H1 (cell line): ENCODE measurements at regions not wholly inside any gene's neighbourhood (a gene's known extent, or its start where the extent isn't known, plus 50 kb on each side); places are given as distances from the start of the nearest gene placed in this dataset.

ENCODE experiments used
- CTCF ChIA-PET: fragments of 300-600 bp; sonication (Branson Sonifier 250); formaldehyde crosslinking; loops from one replicate; lab custom pipeline; 2021; ENCODE audit not compliant: partially characterized antibody; lab: Charles Lee
- POLR2A ChIA-PET: fragments of 300-600 bp; sonication (Branson Sonifier 250); formaldehyde crosslinking; loops from one replicate; lab custom pipeline; 2021; ENCODE audit warnings: inconsistent platforms; ENCODE audit not compliant: partially characterized antibody; lab: Charles Lee
- DNase-seq, 2 experiments: peaks; one replicate each; pipeline versions ENCODE4 v3.0.0 to v3.0.0-alpha.2; 2010 to 2022; ENCODE audit warnings: low spot score in 2 of 2, low read depth in 1 of 2, mixed read lengths in 1 of 2
- FAIRE-seq: peaks from 2 replicates; lab custom pipeline; 2011; peaks lifted over from hg19 to GRCh38; lab: Jason Lieb, UNC
- H2AFZ ChIP-seq: 2 replicates; pipeline ENCODE4 v1.8.1; 2012; ENCODE audit warnings: low read length, inconsistent platforms
- H2AK5ac ChIP-seq: 2 replicates; pipeline ENCODE4 v1.6.1; 2013; ENCODE audit warnings: low read depth, low read length
- H2BK120ac ChIP-seq: replicated peaks from 2 replicates; pipeline ENCODE3; 2013; ENCODE audit warnings: low read depth, low read length, inconsistent platforms
- H2BK12ac ChIP-seq: 2 replicates; pipeline ENCODE4 v1.6.1; 2013; ENCODE audit warnings: low read depth, low read length
- H2BK15ac ChIP-seq: 2 replicates; pipeline ENCODE4 v1.6.1; 2013; ENCODE audit warnings: low read length
- H2BK20ac ChIP-seq: 2 replicates; pipeline ENCODE4 v1.6.1; 2013; ENCODE audit warnings: low read length
- H2BK5ac ChIP-seq: 2 replicates; pipeline ENCODE4 v1.6.1; 2013; ENCODE audit warnings: low read depth, low read length
- H3K14ac ChIP-seq: 2 replicates; pipeline ENCODE4 v1.6.1; 2013; ENCODE audit warnings: inconsistent platforms; ENCODE audit not compliant: insufficient read length
- H3K18ac ChIP-seq: 2 replicates; pipeline ENCODE4 v1.6.1; 2013; ENCODE audit warnings: low read length; ENCODE audit errors: extremely low read depth
- H3K23ac ChIP-seq: 2 replicates; pipeline ENCODE4 v1.6.1; 2013; ENCODE audit warnings: inconsistent platforms; ENCODE audit not compliant: insufficient read length
- H3K23me2 ChIP-seq: 2 replicates; pipeline ENCODE4 v1.6.1; 2013; ENCODE audit warnings: low read depth, low read length
- H3K27ac ChIP-seq: 2 replicates; pipeline ENCODE4 v1.6.1; 2011; ENCODE audit warnings: low read depth, low read length, inconsistent platforms
- H3K27me3 ChIP-seq, 4 experiments: replicated peaks in 1 of 4; 1 replicate in 1 of 4; 2 replicates in 3 of 4; pipeline versions ENCODE4 v1.6.1 to v1.8.1; 2011 to 2013; ENCODE audit warnings: low read length in 3 of 4, mild to moderate bottlenecking in 3 of 4, inconsistent platforms in 2 of 4, mixed read lengths in 2 of 4, moderate library complexity in 1 of 4; ENCODE audit not compliant: control insufficient read depth in 3 of 4, insufficient read depth in 3 of 4; ENCODE audit errors: extremely low read depth in 1 of 4
- H3K36me3 ChIP-seq, 4 experiments: 2 replicates each; pipeline versions ENCODE4 v1.6.1 to v1.8.1; 2011 to 2013; ENCODE audit warnings: mild to moderate bottlenecking in 4 of 4, low read length in 3 of 4, moderate library complexity in 2 of 4, control low read depth in 1 of 4, inconsistent platforms in 1 of 4; ENCODE audit not compliant: insufficient read depth in 4 of 4, control insufficient read depth in 2 of 4
- H3K4ac ChIP-seq: replicated peaks from 2 replicates; pipeline ENCODE3; 2013; ENCODE audit warnings: low read length, low read depth, mixed read lengths, inconsistent platforms; ENCODE audit not compliant: insufficient read length
- H3K4me1 ChIP-seq, 4 experiments: replicated peaks in 1 of 4; 1 replicate in 1 of 4; 2 replicates in 3 of 4; pipeline versions ENCODE4 v1.6.1 to v1.8.1; 2011 to 2013; ENCODE audit warnings: low read length in 3 of 4, inconsistent platforms in 2 of 4, mixed read lengths in 1 of 4; ENCODE audit not compliant: insufficient read depth in 4 of 4, control insufficient read depth in 3 of 4
- H3K4me2 ChIP-seq, 2 experiments: 2 replicates each; pipeline versions ENCODE4 v1.6.1 to v1.8.1; 2011 to 2013; ENCODE audit warnings: low read depth in 2 of 2, low read length in 2 of 2, control low read depth in 1 of 2, inconsistent platforms in 1 of 2, mild to moderate bottlenecking in 1 of 2; ENCODE audit not compliant: insufficient read depth in 1 of 2
- H3K4me3 ChIP-seq, 4 experiments: fragments of 200-600, 300-600 bp in 1 of 4; sonication (generic), shearing (Covaris generic), sonication (Bioruptor Twin) in 1 of 4; 2 replicates each; pipeline versions ENCODE4 v1.5.1 to v1.8.1; 2011 to 2016; ENCODE audit warnings: low read length in 4 of 4, low read depth in 3 of 4, control low read depth in 2 of 4, inconsistent platforms in 2 of 4, mild to moderate bottlenecking in 2 of 4, mixed read lengths in 1 of 4, moderate library complexity in 1 of 4; ENCODE audit not compliant: insufficient read depth in 2 of 4; ENCODE audit errors: extremely low read depth in 1 of 4
- H3K56ac ChIP-seq: replicated peaks from 2 replicates; pipeline ENCODE3; 2013; ENCODE audit warnings: low read depth, mild to moderate bottlenecking, mixed read lengths, low read length, inconsistent platforms; ENCODE audit not compliant: insufficient read length
- H3K79me1 ChIP-seq: 2 replicates; pipeline ENCODE4 v1.6.1; 2013; ENCODE audit warnings: low read depth, low read length, control low read depth
- H3K79me2 ChIP-seq, 2 experiments: 2 replicates each; pipeline versions ENCODE4 v1.6.1 to v1.8.1; 2012 to 2013; ENCODE audit warnings: low read length in 2 of 2, mild to moderate bottlenecking in 2 of 2, inconsistent platforms in 1 of 2; ENCODE audit not compliant: insufficient read depth in 2 of 2, control insufficient read depth in 1 of 2
- H3K9ac ChIP-seq, 4 experiments: replicated peaks in 1 of 4; 1 replicate in 1 of 4; 2 replicates in 3 of 4; pipeline versions ENCODE4 v1.6.1 to v1.8.1; 2011 to 2013; ENCODE audit warnings: low read depth in 3 of 4, low read length in 3 of 4, control low read depth in 2 of 4, mild to moderate bottlenecking in 2 of 4, moderate library complexity in 2 of 4, inconsistent platforms in 1 of 4; ENCODE audit errors: extremely low read depth in 1 of 4
- H3K9me3 ChIP-seq, 2 experiments: 2 replicates each; pipeline versions ENCODE4 v1.6.1 to v1.8.1; 2012 to 2013; ENCODE audit warnings: mild to moderate bottlenecking in 2 of 2, moderate library complexity in 2 of 2, control low read depth in 1 of 2, inconsistent platforms in 1 of 2, low read depth in 1 of 2, low read length in 1 of 2, mixed read lengths in 1 of 2; ENCODE audit not compliant: insufficient read depth in 2 of 2
- H4K20me1 ChIP-seq, 2 experiments: replicated peaks in 1 of 2; 2 replicates each; pipeline versions ENCODE3 to v1.8.1; 2011 to 2013; ENCODE audit warnings: inconsistent platforms in 2 of 2, low read length in 2 of 2, mild to moderate bottlenecking in 1 of 2; ENCODE audit not compliant: insufficient read depth in 2 of 2, control insufficient read depth in 1 of 2
- H4K5ac ChIP-seq: 2 replicates; pipeline ENCODE4 v1.6.1; 2013; ENCODE audit warnings: low read length, low read depth, mixed read lengths, inconsistent platforms; ENCODE audit not compliant: insufficient read length
- H4K8ac ChIP-seq: 2 replicates; pipeline ENCODE4 v1.8.0; 2013; ENCODE audit warnings: mild to moderate bottlenecking, moderate library complexity, low read length, inconsistent platforms; ENCODE audit not compliant: insufficient read depth; ENCODE audit errors: extremely low read depth
- H4K91ac ChIP-seq: replicated peaks from 2 replicates; pipeline ENCODE3; 2013; ENCODE audit warnings: low read length, mixed read lengths, inconsistent platforms; ENCODE audit not compliant: insufficient read length
- ATF2 ChIP-seq: IDR thresholded peaks from 2 replicates; pipeline ENCODE4 v1.6.1; 2012; ENCODE audit warnings: low read length, inconsistent platforms
- CBX8 ChIP-seq: fragments of 300-800, 300-1000 bp; sonication (generic); IDR thresholded peaks from 2 replicates; pipeline ENCODE4 v1.7.1; 2016; ENCODE audit warnings: low read depth, low read length, borderline replicate concordance
- CEBPB ChIP-seq: IDR thresholded peaks from 2 replicates; pipeline ENCODE4 v1.6.1; 2012; ENCODE audit warnings: low read depth, low read length
- CREB1 ChIP-seq: IDR thresholded peaks from 2 replicates; pipeline ENCODE4 v1.6.1; 2012; ENCODE audit warnings: inconsistent platforms
- EGR1 ChIP-seq: IDR thresholded peaks from 2 replicates; pipeline ENCODE4 v1.6.1; 2011; ENCODE audit warnings: low read depth, low read length, borderline replicate concordance
- HDAC6 ChIP-seq: IDR thresholded peaks from one replicate; pipeline ENCODE4 v1.7.1; 2012; ENCODE audit warnings: low read depth, mild to moderate bottlenecking, inconsistent platforms, low read length, moderate library complexity
- KDM1A ChIP-seq: fragments of 200-600, 300-600 bp; sonication (generic); IDR thresholded peaks from 2 replicates; pipeline ENCODE4 v1.7.1; 2016; ENCODE audit warnings: mild to moderate bottlenecking, low read length, borderline replicate concordance
- KDM5A ChIP-seq: fragments of 200-600 bp; IDR thresholded peaks from 2 replicates; pipeline ENCODE4 v1.7.1; 2012; ENCODE audit warnings: mild to moderate bottlenecking, low read length, inconsistent platforms, mixed read lengths
- POLR2A ChIP-seq, 2 experiments: IDR thresholded peaks; 1 replicate in 1 of 2; 2 replicates in 1 of 2; pipeline ENCODE4 v1.6.1; 2011; ENCODE audit warnings: low read depth in 2 of 2, low read length in 2 of 2, mild to moderate bottlenecking in 2 of 2; ENCODE audit errors: control extremely low read depth in 1 of 2
- RFX5 ChIP-seq: IDR thresholded peaks from 2 replicates; pipeline ENCODE4 v1.6.1; 2011; ENCODE audit warnings: low read depth, low read length, improper control_type of control experiment, borderline replicate concordance
- SIRT6 ChIP-seq: IDR thresholded peaks from one replicate; pipeline ENCODE4 v1.7.1; 2012; ENCODE audit warnings: low read length, inconsistent platforms
- USF2 ChIP-seq: IDR thresholded peaks from 2 replicates; pipeline ENCODE4 v1.6.1; 2011; ENCODE audit warnings: low read length, improper control_type of control experiment
- WGBS, 2 experiments: shearing (Covaris generic) in 1 of 2; methylation state at CpG; one replicate each; pipeline versions ENCODE4 v1.1.6 to v1.1.7; 2013 to 2015; ENCODE audit warnings: low lambda C conversion rate in 2 of 2, mixed read lengths in 2 of 2, inconsistent platforms in 1 of 2, low coverage in 1 of 2, missing lambda C conversion rate in 1 of 2; ENCODE audit not compliant: insufficient replicate concordance in 2 of 2, insufficient coverage in 1 of 2, insufficient read length in 1 of 2; ENCODE audit errors: extremely low coverage in 1 of 2, missing lambda C conversion rate in 1 of 2; 5-methylcytosine and 5-hydroxymethylcytosine counted together

- no peak overlapping the region for H2BK5ac ChIP-seq
- H2BK20ac ChIP-seq = no peak overlapping the region
- WGBS, 2 experiments = 81% methylated on average over 9 of the region's 9 CpGs; no CpG with 5 or more reads in 1 of the 2 experiments
- no peak overlapping the region for H3K56ac ChIP-seq
- H3K4ac ChIP-seq = no peak overlapping the region
- no peak overlapping the region for H2BK12ac ChIP-seq
- no peak overlapping the region for H4K8ac ChIP-seq
- DNase-seq = no peak
- no peak overlapping the region for H4K5ac ChIP-seq
- H3K4me3 ChIP-seq = no peak overlapping the region
- H2BK15ac ChIP-seq = no peak overlapping the region
- H4K91ac ChIP-seq = no peak overlapping the region
- H3K27me3 ChIP-seq = no peaks in the 10 kb centered on the region
- H3K18ac ChIP-seq = no peak overlapping the region
- H3K9ac ChIP-seq = no peak overlapping the region
- no peaks in the 10 kb centered on the region; a peak in 1 of 8 replicates for H3K36me3 ChIP-seq
- H3K23me2 ChIP-seq = no peaks in the 10 kb centered on the region; the same call in 1 of the 2 replicates
- H4K20me1 ChIP-seq = no peaks in the 10 kb centered on the region
- no peak for FAIRE-seq
- no peaks in the 10 kb centered on the region for H3K9me3 ChIP-seq
- ChIA-PET POLR2A (interaction anchor here (1.7 kb wide), 1 partner anchor 10 kb away, joined by 5 read pairs; no protein-coding TSS in a partner anchor), CTCF (interaction anchor here (0.7 kb wide), 1 partner anchor 107 kb away, joined by 3 read pairs; no protein-coding TSS in a partner anchor)
- no peak overlapping the region for H2AFZ ChIP-seq
- H3K79me1 ChIP-seq = no peaks in the 10 kb centered on the region
- no peak overlapping the region for H2AK5ac ChIP-seq
- no peak overlapping the region for H2BK120ac ChIP-seq
- no peaks in the 10 kb centered on the region for H3K79me2 ChIP-seq
- no peak overlapping the region for H3K23ac ChIP-seq
- H3K4me1 ChIP-seq = peaks cover 0 to 8% (median 5%) of the 10 kb centered on the region in 4 experiments; a peak in 3 of 7 replicates
- no peak overlapping the region for H3K14ac ChIP-seq
- H3K4me2 ChIP-seq = no peak overlapping the region
- H3K27ac ChIP-seq = no peak overlapping the region
- TF ChIP-seq USF2 (no peak), POLR2A (IDR thresholded peaks at IDR 0.05; ENCODE audit: control extremely low read depth in 1 of 2, low read depth in 2 of 2, low read length in 2 of 2) (no peak), CREB1 (no peak), KDM1A (no peak), EGR1 (no peak), KDM5A (no peak), CBX8 (no peak), ATF2 (no peak), CEBPB (no peak), HDAC6 (no peak), RFX5 (no peak), SIRT6 (no peak)
These were observed 277.4 kb upstream of the SOX5 start for GRCh38 chr12:24226745-24227350.
